SIG-M5 treated with dmso at 0.1 percent for 504 hours (cell line): ENCODE measurements at regions not wholly inside any gene's neighbourhood (a gene's known extent, or its start where the extent isn't known, plus 50 kb on each side); places are given as distances from the start of the nearest gene placed in this dataset.

Experiments used
- DNase-seq: peaks from one replicate; lab custom pipeline; 2025; ENCODE audit not compliant: unreplicated experiment; lab: John Stamatoyannopoulos, UW

DNA sequence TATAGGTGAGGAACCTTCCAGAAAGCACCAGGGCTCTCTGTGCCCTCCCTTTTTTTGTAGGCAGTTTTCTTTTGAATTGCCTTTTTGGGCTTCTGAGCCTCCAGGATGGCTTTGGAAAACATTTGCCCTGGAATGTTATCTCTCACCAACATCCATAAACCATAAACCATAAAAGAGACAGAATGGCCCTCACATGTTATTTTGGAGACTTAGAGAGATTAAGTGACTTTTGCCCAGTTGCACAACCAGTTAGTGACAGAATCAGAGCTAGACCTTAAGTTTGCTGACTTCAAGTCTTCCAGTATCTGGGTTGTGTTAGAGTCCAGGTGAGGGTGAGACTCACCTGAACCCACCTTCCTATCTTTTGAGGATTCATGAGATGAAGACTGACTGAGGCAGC, 153.0 kb upstream of the STX18 start:
- DNase-seq, result no peak

DNA sequence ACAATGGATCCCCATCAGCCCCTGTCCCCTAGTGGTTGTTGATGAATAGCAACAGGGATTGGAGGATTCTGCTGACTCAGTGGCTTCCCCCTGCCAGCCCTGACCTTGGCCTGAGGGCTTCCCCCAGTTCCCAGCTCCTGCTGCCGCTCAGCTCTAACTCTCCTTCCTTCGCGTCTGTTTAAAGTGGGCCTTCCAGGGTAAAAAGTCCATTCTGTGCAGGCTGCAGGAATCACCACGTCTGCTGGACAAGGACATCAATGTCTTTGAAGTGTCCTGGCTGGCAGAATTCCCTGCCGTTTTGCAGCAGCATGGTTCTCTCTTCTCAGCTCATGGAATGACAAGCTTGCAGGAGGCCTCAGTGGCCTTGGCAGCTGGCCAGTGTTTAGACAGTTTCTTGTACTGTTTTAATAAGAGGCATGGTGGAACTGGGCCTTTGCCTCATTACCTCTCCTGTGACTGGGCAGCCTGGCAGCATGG, 152.5 kb upstream of the STX18 start:
- no peak for DNase-seq

DNA sequence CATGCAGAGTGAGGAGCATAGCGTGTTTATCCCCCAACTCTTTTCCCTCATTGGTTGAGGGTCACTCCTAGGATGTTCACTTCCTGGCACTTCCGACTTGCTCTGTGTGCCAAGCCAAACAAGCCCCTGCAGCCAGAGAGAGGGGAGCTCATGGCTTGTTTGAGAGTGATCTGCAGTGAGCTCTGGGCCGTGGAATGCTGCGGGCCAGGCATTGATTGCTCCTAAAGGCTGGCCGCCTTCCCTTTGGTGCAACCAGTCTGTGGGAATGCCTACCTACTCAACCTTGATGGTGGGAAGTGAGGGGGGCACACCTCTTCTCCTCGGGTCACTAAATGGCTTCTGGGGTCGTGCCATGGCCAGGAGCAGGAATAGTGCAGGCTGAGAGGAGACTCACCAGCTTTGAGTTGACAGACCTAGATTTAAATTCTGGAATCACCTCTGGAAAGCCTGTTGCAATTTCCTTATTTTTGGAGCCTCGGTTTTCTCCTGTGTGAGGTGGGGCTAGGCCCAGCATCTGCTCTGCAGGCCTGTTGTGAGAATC, 152.0 kb upstream of the STX18 start:
- no peak for DNase-seq

GRCh38 chr4:4693258-4693657, 151.4 kb upstream of the STX18 start:
- no peak for DNase-seq

DNA sequence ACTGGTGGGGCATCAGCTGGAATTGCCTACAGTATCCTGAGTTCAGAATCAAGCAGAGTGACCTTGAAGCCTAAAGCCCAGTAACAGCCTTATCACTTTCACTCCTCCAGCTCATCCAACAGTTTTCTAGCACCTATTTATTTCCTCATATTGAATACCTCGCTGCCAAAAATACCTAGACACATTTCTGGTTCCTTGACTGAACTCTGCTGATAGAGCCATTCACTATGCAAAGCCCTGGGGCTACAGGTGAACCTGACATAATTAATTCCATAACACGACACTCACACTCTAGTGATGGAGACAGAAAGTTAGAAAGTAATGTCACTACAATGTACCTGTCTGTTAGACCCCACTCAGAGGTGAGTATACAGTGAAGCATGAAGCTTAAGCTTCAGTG, 149.0 kb upstream of the STX18 start:
- no peak for DNase-seq

- no peak for DNase-seq
These were observed 148.0 kb upstream of the STX18 start for GRCh38 chr4:4689694-4690440.

DNA sequence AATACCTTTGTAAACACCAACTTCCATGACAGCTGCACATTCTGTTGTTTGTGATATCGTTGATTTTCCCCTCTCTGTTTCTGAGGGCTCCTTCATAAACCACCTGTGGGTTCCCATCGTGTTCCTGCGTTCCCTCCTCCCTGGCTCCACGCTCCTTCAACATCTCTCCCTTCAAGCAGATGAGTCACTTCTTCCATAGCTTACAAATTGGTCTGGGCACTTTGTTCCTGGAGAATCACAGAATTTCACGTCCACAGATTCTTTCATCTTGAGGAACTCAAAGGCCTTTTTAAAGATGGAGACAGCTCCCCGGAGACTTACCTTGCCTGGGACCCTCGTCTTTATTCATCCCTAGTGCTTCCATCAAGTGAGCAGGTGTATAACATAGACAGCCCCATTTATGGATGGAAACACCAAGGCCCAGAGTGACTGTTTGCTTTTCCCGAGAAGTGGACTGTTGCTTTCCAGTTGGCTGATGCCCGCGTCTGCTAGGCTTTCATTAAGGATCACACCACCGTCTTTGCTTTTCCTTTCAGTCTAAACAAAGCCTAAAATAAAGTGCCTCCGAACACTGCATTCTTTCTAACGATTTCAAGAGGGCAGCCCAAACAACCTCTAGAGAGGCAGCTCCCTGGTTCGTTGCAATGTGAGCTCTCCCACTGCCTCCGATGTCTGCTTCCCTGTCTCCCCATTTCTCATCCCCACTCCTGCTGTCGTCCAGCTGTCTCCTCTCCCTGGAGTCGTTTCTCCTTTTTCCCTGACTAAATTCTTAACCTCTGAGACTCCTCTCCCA, 146.3 kb upstream of the STX18 start:
- no peak for DNase-seq

- DNase-seq, result no peak
These were observed 145.3 kb upstream of the STX18 start for GRCh38 chr4:4687100-4687499.

DNA sequence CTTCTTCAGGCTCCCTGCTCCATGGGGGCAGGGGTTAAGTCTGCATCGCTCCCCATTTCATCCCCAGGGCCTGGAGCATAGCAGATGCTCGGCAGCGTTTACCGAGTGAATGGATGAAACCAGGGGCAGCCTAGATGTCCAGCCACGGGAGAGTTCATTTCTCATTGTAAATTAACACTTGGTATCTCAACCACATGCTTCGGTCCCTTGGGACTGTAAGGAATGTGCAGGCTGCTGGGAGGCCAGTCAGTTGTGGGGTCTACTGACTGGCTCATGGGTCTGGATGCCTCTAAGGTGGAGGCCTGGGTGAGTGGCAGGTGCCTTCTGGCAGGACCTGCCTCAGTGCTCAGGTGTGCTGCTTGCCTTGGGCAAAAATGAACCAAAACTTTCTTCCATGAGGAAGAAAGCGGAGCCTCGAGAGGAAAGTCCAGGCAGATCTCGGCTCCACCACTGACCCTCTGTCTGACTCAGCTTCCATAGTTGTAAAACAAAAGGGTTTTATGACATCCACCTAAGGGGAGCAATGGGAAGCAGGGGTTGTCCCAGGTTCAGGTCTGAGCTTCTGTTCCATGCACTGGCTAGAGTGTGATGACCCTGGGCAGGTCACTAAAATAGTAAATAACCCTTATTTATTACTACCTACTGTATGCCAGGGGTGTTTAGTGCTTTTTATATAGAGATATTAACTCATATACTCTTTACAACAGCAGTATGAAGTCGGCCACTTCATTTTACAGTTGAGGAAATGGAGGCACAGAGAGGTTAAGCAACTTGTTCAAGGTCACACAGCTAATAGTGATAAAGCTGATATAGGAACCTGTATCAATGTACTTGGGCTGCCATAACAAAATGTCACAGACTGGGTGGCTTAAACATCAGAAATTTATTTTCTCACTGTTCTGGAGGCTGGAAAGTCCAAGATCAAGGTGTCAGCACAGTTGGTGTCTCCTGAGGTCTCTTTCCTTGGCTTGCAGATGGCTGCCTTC, 144.3 kb upstream of the STX18 start:
- no peak for DNase-seq

- DNase-seq, result no peak
These were observed 139.8 kb upstream of the STX18 start for GRCh38 chr4:4681653-4682052.

DNA sequence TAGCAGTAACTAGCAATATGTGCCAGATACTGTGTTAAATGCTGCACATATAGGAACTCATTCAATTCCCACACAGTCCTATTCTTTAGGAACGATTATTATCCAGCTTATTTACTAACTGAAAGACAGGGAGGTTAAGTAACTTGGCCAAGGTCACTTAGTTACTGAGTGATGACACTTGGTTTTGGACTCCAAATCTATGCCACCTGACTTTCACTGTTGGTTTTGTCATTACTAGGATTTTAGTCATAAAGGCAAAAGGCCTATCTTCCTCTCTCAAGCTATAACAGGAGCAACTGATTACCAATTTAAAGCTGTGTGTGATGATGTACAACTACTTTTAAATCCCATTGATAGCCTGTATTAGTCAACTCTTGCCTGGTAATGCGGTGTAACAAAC, 138.9 kb upstream of the STX18 start:
- no peak for DNase-seq

GRCh38 chr4:4680243-4680642, 138.4 kb upstream of the STX18 start:
- no peak for DNase-seq

DNA sequence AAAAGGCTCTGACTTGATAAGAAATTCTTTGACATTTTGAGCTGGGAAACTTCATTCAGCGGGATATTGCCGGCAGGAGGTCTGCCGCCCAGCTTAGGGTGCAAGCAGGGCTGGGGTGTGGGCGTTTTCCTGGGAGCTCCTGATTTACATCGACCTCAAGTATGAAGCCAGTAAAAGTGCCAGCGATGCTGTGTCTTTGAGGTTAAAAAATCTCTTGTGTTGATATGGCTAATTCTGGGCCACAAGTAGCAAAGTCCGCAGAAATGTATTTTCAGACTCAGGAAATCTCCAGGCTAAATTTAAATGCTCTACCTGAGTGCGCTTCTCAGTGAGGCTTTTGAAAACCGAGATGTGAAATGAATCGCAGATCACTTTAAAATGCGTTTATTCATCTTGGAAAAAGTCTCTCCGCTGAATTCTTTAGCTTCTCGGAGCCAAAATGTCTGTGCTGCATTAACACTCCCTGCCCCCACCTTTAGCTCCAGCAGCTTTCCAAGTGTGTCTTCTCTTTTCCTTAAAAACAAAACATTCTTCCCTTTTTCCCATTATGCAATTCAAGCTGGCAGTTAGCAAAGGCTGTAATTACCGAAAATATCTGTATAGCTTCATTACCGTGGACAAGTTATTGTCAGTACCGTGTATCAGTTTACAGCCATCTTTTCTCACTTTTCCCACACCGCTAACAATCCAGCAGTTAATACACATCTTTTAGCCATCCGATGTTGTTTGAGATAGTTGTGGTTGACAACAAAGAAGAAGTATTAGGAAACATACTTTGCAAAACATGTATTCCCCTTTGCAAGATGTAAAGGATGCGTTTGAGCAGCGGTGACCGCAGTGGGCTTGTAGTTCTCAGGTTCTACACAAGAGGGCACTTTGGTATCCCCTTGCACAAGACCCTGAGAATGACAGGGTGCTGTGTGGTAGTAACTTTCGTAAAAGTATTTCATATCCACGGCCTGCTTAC, 136.0 kb upstream of the STX18 start:
- no peak for DNase-seq

- no peak for DNase-seq
These were observed 133.8 kb upstream of the STX18 start for GRCh38 chr4:4675641-4676040.

DNA sequence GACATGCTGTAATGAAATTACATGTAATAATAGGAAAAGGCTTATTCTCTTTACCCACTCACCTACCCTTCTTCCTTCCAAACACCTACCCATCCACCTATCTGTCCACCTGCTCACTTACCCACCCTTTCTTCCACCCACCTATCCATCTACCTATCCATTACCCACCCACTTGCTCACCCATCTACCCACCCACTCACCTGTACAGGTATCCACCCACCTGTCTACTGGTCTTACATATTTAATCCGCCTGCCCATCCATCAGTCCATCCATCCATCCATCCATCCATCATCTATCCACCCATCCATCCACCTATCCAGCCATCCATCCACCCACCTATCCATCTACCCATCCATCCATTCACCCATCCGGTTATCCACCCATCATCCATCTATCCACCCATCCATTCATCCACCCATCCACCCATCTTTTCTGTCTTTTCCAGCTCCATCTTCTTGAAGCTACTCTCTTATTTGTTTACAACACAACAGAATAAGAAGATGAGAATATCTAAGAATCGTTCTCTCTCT, 133.3 kb upstream of the STX18 start:
- DNase-seq, result no peak

DNA sequence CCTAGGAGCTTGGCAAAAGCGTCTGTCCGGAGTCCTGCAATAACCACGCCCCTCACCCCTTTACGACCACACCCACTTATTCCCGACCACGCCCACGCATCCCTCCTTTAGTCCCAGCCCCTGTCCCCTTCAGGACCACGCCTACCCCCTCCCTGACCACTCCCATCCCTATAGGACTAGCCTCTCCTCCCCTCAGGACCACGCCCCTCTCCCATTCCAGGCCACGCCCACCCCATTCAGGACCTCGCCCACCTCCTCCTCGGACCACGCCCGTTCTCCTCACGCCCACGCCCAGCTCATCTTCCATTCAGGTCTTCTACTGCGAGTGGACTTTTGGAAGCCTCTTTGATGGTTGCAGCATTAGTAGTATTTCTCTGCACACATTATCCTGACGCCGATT, 131.2 kb upstream of the STX18 start:
- DNase-seq, result peak; percentile 34

- no peak for DNase-seq
These were observed 130.6 kb upstream of the STX18 start for GRCh38 chr4:4672402-4672801.

GRCh38 chr4:4671774-4672349, 130.0 kb upstream of the STX18 start:
- no peak for DNase-seq

GRCh38 chr4:4670869-4671268, 129.0 kb upstream of the STX18 start:
- DNase-seq, result no peak
